Osteoblast (primary cell): ENCODE measurements at regions not wholly inside any gene's neighbourhood (a gene's known extent, or its start where the extent isn't known, plus 50 kb on each side); places are given as distances from the start of the nearest gene placed in this dataset.

Source experiments
- DNase-seq: peaks from one replicate; pipeline ENCODE4 v3.0.0; 2011; ENCODE audit warnings: low spot score, mixed read lengths; ENCODE audit not compliant: insufficient read length; ENCODE audit errors: missing footprints
- H2AFZ ChIP-seq: 2 replicates; pipeline ENCODE4 v1.6.0; 2011; ENCODE audit warnings: mild to moderate bottlenecking, low read length
- H3K27ac ChIP-seq: 2 replicates; pipeline ENCODE4 v1.5.1; 2011; ENCODE audit warnings: mild to moderate bottlenecking, low read depth, low read length, moderate library complexity
- H3K27me3 ChIP-seq: 2 replicates; pipeline ENCODE4 v1.6.0; 2012; ENCODE audit warnings: mild to moderate bottlenecking, control low read depth, inconsistent platforms, low read length, moderate library complexity; ENCODE audit not compliant: insufficient read depth
- H3K36me3 ChIP-seq: 2 replicates; pipeline ENCODE4 v1.5.1; 2011; ENCODE audit warnings: mild to moderate bottlenecking, low read length, control low read depth, moderate library complexity; ENCODE audit not compliant: insufficient read depth
- H3K4me1 ChIP-seq: 2 replicates; pipeline ENCODE4 v1.5.1; 2011; ENCODE audit warnings: mild to moderate bottlenecking, low read length, control low read depth, moderate library complexity; ENCODE audit not compliant: insufficient read depth
- H3K4me2 ChIP-seq: 2 replicates; pipeline ENCODE4 v1.6.0; 2011; ENCODE audit warnings: mild to moderate bottlenecking, low read length; ENCODE audit not compliant: insufficient read depth
- H3K4me3 ChIP-seq: fragments of 200-600 bp; sonication (generic); 3 replicates; pipeline ENCODE4 v1.5.1; 2012; ENCODE audit warnings: mild to moderate bottlenecking, low read length, inconsistent platforms; ENCODE audit not compliant: insufficient read depth
- H3K79me2 ChIP-seq: 2 replicates; pipeline ENCODE4 v1.6.0; 2012; ENCODE audit warnings: mild to moderate bottlenecking, low read length, control low read depth, inconsistent platforms; ENCODE audit not compliant: insufficient read depth
- H3K9me3 ChIP-seq: 2 replicates; pipeline ENCODE4 v1.5.1; 2011; ENCODE audit warnings: low read depth, low read length, control low read depth
- H4K20me1 ChIP-seq: 2 replicates; pipeline ENCODE4 v1.6.0; 2012; ENCODE audit warnings: mild to moderate bottlenecking, low read length, control low read depth; ENCODE audit not compliant: insufficient read depth
- CTCF ChIP-seq: IDR thresholded peaks from 2 replicates; pipeline ENCODE4 v1.5.1; 2011; ENCODE audit warnings: mild to moderate bottlenecking, low read depth, low read length, moderate library complexity; ENCODE audit errors: extremely low read depth

GRCh38 chr3:35385271-35385670, 254.1 kb upstream of the ARPP21 start:
- TF ChIP-seq CTCF, result no peak
- Histone ChIP-seq H3K9me3 (peaks cover 2% of the 10 kb centered on the region), H4K20me1 (no peaks in the 10 kb centered on the region), H3K79me2 (no peaks in the 10 kb centered on the region), H3K36me3 (no peaks in the 10 kb centered on the region), H3K27me3 (no peaks in the 10 kb centered on the region), H2AFZ (no peak overlapping the region), H3K4me2 (no peak overlapping the region), H3K4me3 (no peak overlapping the region), H3K4me1 (no peaks in the 10 kb centered on the region), H3K27ac (no peak overlapping the region)
- no peak for DNase-seq

- no peaks in the 10 kb centered on the region for H4K20me1 ChIP-seq
- DNase-seq, result no peak
- TF ChIP-seq CTCF, result no peak
- H3K27me3 ChIP-seq, result no peaks in the 10 kb centered on the region
- no peak overlapping the region for H3K4me3 ChIP-seq
- H3K79me2 ChIP-seq, result no peaks in the 10 kb centered on the region
- H3K4me1 ChIP-seq, result no peaks in the 10 kb centered on the region
- no peaks in the 10 kb centered on the region for H3K36me3 ChIP-seq
- peaks cover 2% of the 10 kb centered on the region for H3K9me3 ChIP-seq
- H3K4me2 ChIP-seq, result no peak overlapping the region
- no peak overlapping the region for H2AFZ ChIP-seq
- no peak overlapping the region for H3K27ac ChIP-seq
Measured at GRCh38 chr3:35389907-35390306, 249.4 kb upstream of the ARPP21 start.

- Histone ChIP-seq H3K36me3 (no peaks in the 10 kb centered on the region), H3K4me3 (no peak overlapping the region), H3K79me2 (no peaks in the 10 kb centered on the region), H3K4me2 (no peak overlapping the region), H3K9me3 (peaks cover 2% of the 10 kb centered on the region), H3K27ac (no peak overlapping the region), H2AFZ (no peak overlapping the region), H3K27me3 (no peaks in the 10 kb centered on the region), H3K4me1 (no peaks in the 10 kb centered on the region), H4K20me1 (no peaks in the 10 kb centered on the region)
- no peak for DNase-seq
- TF ChIP-seq CTCF, result no peak
Measured at GRCh38 chr3:35392187-35392586, 247.1 kb upstream of the ARPP21 start.

- Histone ChIP-seq H3K4me3 (no peak overlapping the region), H3K27me3 (no peaks in the 10 kb centered on the region), H3K4me1 (no peaks in the 10 kb centered on the region), H2AFZ (no peak overlapping the region), H3K79me2 (no peaks in the 10 kb centered on the region), H3K9me3 (no peaks in the 10 kb centered on the region), H3K27ac (no peak overlapping the region), H4K20me1 (no peaks in the 10 kb centered on the region), H3K36me3 (no peaks in the 10 kb centered on the region), H3K4me2 (no peak overlapping the region)
- no peak for TF ChIP-seq CTCF
- DNase-seq, result peak; percentile 14
Measured at GRCh38 chr3:35393901-35394799, 245.2 kb upstream of the ARPP21 start.
